Colonic mucosa (tissue), 4 donors: ENCODE measurements at regions not wholly inside any gene's neighbourhood (a gene's known extent, or its start where the extent isn't known, plus 50 kb on each side); places are given as distances from the start of the nearest gene placed in this dataset.

ENCODE experiments used
- DNase-seq: peaks from one replicate; pipeline ENCODE4 v3.0.0-alpha.2; 2020
- H3K27ac ChIP-seq: fragments of 200-600 bp; one replicate; pipeline ENCODE4 v1.8.0; 2021
- H3K27me3 ChIP-seq: fragments of 200-600 bp; one replicate; pipeline ENCODE4 v1.8.0; 2021
- H3K36me3 ChIP-seq: fragments of 200-600 bp; one replicate; pipeline ENCODE4 v1.8.0; 2021
- H3K4me1 ChIP-seq: fragments of 200-600 bp; one replicate; pipeline ENCODE4 v1.8.0; 2021; ENCODE audit warnings: mild to moderate bottlenecking
- H3K4me3 ChIP-seq: fragments of 200-600 bp; one replicate; pipeline ENCODE4 v1.8.0; 2021
- H3K9ac ChIP-seq, 2 donors: one replicate each; pipeline ENCODE4 v1.7.0; 2013; ENCODE audit warnings: control low read depth in 2 of 2, low read depth in 2 of 2, low read length in 2 of 2
- H3K9me3 ChIP-seq: fragments of 200-600 bp; one replicate; pipeline ENCODE4 v1.8.0; 2021
- CTCF ChIP-seq: fragments of 200-600 bp; IDR thresholded peaks from one replicate; pipeline ENCODE4 v1.8.0; 2022; ENCODE audit warnings: antibody characterized with exemption, mild to moderate bottlenecking
- intact Hi-C: fragments of 100-400 bp; cut with DNase I; formaldehyde crosslinking; loops from one replicate; pipeline ENCODE4 v1.14.1; 2022
- donor health status: healthy.
- donor health status: DM: no; HTN: no; CAD: no.
- donor health status: DM: no; HTN: no; CAD: no.

GRCh38 chr12:127660961-127661360, 606.0 kb upstream of the TMEM132C start:
- TF ChIP-seq CTCF, result no peak
- Histone ChIP-seq H3K36me3 (no peaks in the 10 kb centered on the region), H3K9ac (no peak overlapping the region), H3K9me3 (no peaks in the 10 kb centered on the region), H3K27me3 (no peaks in the 10 kb centered on the region), H3K4me1 (no peaks in the 10 kb centered on the region), H3K27ac (no peak overlapping the region), H3K4me3 (no peak overlapping the region)
- no peak for DNase-seq
- intact Hi-C loops, result no loop called here

- Histone ChIP-seq H3K36me3 (no peaks in the 10 kb centered on the region), H3K27me3 (no peaks in the 10 kb centered on the region)
- intact Hi-C loops, result no loop called here
Observed at GRCh38 chr12:127663716-127664115, 603.3 kb upstream of the TMEM132C start.

GRCh38 chr12:127664901-127665300, 602.1 kb upstream of the TMEM132C start:
- Histone ChIP-seq H3K4me3 (no peak overlapping the region), H3K9ac (no peak overlapping the region), H3K36me3 (no peaks in the 10 kb centered on the region), H3K27me3 (no peaks in the 10 kb centered on the region), H3K27ac (no peak overlapping the region), H3K4me1 (no peaks in the 10 kb centered on the region), H3K9me3 (no peaks in the 10 kb centered on the region)
- intact Hi-C loops, result no loop called here
- no peak for DNase-seq
- no peak for TF ChIP-seq CTCF

More at GRCh38 chr12:127663716-127664115, 603.3 kb upstream of the TMEM132C start:
- no peak for DNase-seq
- no peak overlapping the region for H3K9ac ChIP-seq
- no peaks in the 10 kb centered on the region for H3K9me3 ChIP-seq
- H3K4me1 ChIP-seq, result no peaks in the 10 kb centered on the region
- no peak overlapping the region for H3K4me3 ChIP-seq
- no peak for TF ChIP-seq CTCF
- no peak overlapping the region for H3K27ac ChIP-seq

- no peak overlapping the region for H3K27ac ChIP-seq
- no peaks in the 10 kb centered on the region for H3K36me3 ChIP-seq
- no peak overlapping the region for H3K9ac ChIP-seq
- H3K27me3 ChIP-seq, result no peaks in the 10 kb centered on the region
- DNase-seq, result no peak
- H3K9me3 ChIP-seq, result no peaks in the 10 kb centered on the region
- H3K4me3 ChIP-seq, result no peak overlapping the region
- no peaks in the 10 kb centered on the region for H3K4me1 ChIP-seq
- intact Hi-C loops, result no loop called here
- no peak for TF ChIP-seq CTCF
Observed at GRCh38 chr12:127667131-127667685, 599.8 kb upstream of the TMEM132C start.

GRCh38 chr12:127670294-127670693, 596.7 kb upstream of the TMEM132C start:
- intact Hi-C loops, result loop anchor here (10.0 kb wide), 1 partner anchor 395 kb away; no protein-coding TSS in a partner anchor
- Histone ChIP-seq H3K27ac (no peak overlapping the region), H3K9me3 (no peaks in the 10 kb centered on the region), H3K36me3 (no peaks in the 10 kb centered on the region), H3K4me1 (no peaks in the 10 kb centered on the region), H3K9ac (no peak overlapping the region), H3K27me3 (no peaks in the 10 kb centered on the region), H3K4me3 (no peak overlapping the region)
- no peak for DNase-seq
- no peak for TF ChIP-seq CTCF
